Astrocyte (in vitro differentiated cells and primary cell): ENCODE measurements at regions not wholly inside any gene's neighbourhood (a gene's known extent, or its start where the extent isn't known, plus 50 kb on each side); places are given as distances from the start of the nearest gene placed in this dataset.

Source experiments
- DNase-seq: peaks from one replicate; pipeline ENCODE4 v3.0.0-alpha.2; 2010; ENCODE audit warnings: low read depth
- FAIRE-seq: peaks from 2 replicates; lab custom pipeline; 2011; peaks lifted over from hg19 to GRCh38; lab: Jason Lieb, UNC
- H2AFZ ChIP-seq: 2 replicates; pipeline ENCODE4 v1.6.0; 2012; ENCODE audit warnings: low read depth, low read length, inconsistent platforms
- H3K27ac ChIP-seq: 2 replicates; pipeline ENCODE4 v1.5.1; 2011; ENCODE audit warnings: low read depth, low read length, inconsistent platforms
- H3K27me3 ChIP-seq: 2 replicates; pipeline ENCODE4 v1.6.0; 2011; ENCODE audit warnings: low read length, inconsistent platforms; ENCODE audit not compliant: insufficient read depth
- H3K36me3 ChIP-seq: 2 replicates; pipeline ENCODE4 v1.5.1; 2011; ENCODE audit warnings: low read length, inconsistent platforms; ENCODE audit not compliant: insufficient read depth
- H3K4me1 ChIP-seq: 2 replicates; pipeline ENCODE4 v1.5.1; 2011; ENCODE audit warnings: low read length, inconsistent platforms; ENCODE audit not compliant: insufficient read depth
- H3K4me2 ChIP-seq: 2 replicates; pipeline ENCODE4 v1.6.0; 2012; ENCODE audit warnings: low read length, inconsistent platforms
- H3K4me3 ChIP-seq: 2 replicates; pipeline ENCODE4 v1.5.1; 2011; ENCODE audit warnings: low read depth, mild to moderate bottlenecking, low read length, inconsistent platforms; ENCODE audit not compliant: insufficient read depth
- H3K79me2 ChIP-seq: 2 replicates; pipeline ENCODE4 v1.6.0; 2012; ENCODE audit warnings: mild to moderate bottlenecking, low read length, inconsistent platforms; ENCODE audit not compliant: insufficient read depth
- H3K9ac ChIP-seq: 2 replicates; pipeline ENCODE4 v1.6.0; 2012; ENCODE audit warnings: mild to moderate bottlenecking, low read length, inconsistent platforms
- H3K9me3 ChIP-seq: 2 replicates; pipeline ENCODE4 v1.5.1; 2012; ENCODE audit warnings: low read depth, mild to moderate bottlenecking, low read length, inconsistent platforms; ENCODE audit not compliant: insufficient read depth
- H4K20me1 ChIP-seq: 2 replicates; pipeline ENCODE4 v1.6.0; 2012; ENCODE audit warnings: low read length, inconsistent platforms; ENCODE audit not compliant: insufficient read depth
- H3K27ac Mint-ChIP-seq: one replicate; pipeline ENCODE4 v1.8.0; 2021; ENCODE audit warnings: mild to moderate bottlenecking, mixed read lengths; ENCODE audit not compliant: unreplicated experiment
- H3K27me3 Mint-ChIP-seq: one replicate; pipeline ENCODE4 v1.8.0; 2021; ENCODE audit warnings: low read depth, mixed read lengths; ENCODE audit not compliant: unreplicated experiment
- H3K36me3 Mint-ChIP-seq: one replicate; pipeline ENCODE4 v1.8.0; 2021; ENCODE audit warnings: low read depth, mixed read lengths; ENCODE audit not compliant: unreplicated experiment
- H3K4me1 Mint-ChIP-seq: one replicate; pipeline ENCODE4 v1.8.0; 2021; ENCODE audit warnings: low read depth, mixed read lengths; ENCODE audit not compliant: unreplicated experiment
- H3K4me3 Mint-ChIP-seq: one replicate; pipeline ENCODE4 v1.8.0; 2021; ENCODE audit warnings: mild to moderate bottlenecking, moderate library complexity, mixed read lengths; ENCODE audit not compliant: unreplicated experiment
- H3K9me3 Mint-ChIP-seq: one replicate; pipeline ENCODE4 v1.8.0; 2021; ENCODE audit warnings: mild to moderate bottlenecking, mixed read lengths; ENCODE audit not compliant: unreplicated experiment
- CTCF ChIP-seq: IDR thresholded peaks from 2 replicates; pipeline ENCODE4 v1.5.1; 2011; ENCODE audit warnings: low read depth, mild to moderate bottlenecking, inconsistent platforms, low read length, moderate library complexity; ENCODE audit not compliant: insufficient read depth
- EZH2 ChIP-seq: IDR thresholded peaks from 2 replicates; pipeline ENCODE4 v1.6.1; 2012; ENCODE audit warnings: mild to moderate bottlenecking, low read length, inconsistent platforms; ENCODE audit not compliant: insufficient read depth

- H3K4me3 ChIP-seq = no peak overlapping the region
- peak overlapping the region; percentile 6 for H3K4me2 ChIP-seq
- TF ChIP-seq CTCF (no peak), EZH2 (no peak)
- H3K27me3 ChIP-seq = no peaks in the 10 kb centered on the region
- no peak overlapping the region for H2AFZ ChIP-seq
- no peak overlapping the region for H3K9ac ChIP-seq
- H3K27me3 Mint-ChIP-seq = no peaks in the 10 kb centered on the region
- peaks cover 36% of the 10 kb centered on the region for H3K4me1 Mint-ChIP-seq
- no peak overlapping the region for H3K4me3 Mint-ChIP-seq
- H3K4me1 ChIP-seq = peaks cover 5% of the 10 kb centered on the region
- H3K79me2 ChIP-seq = no peaks in the 10 kb centered on the region
- H3K27ac ChIP-seq = no peak overlapping the region
- no peaks in the 10 kb centered on the region for H3K9me3 Mint-ChIP-seq
- no peaks in the 10 kb centered on the region for H3K36me3 Mint-ChIP-seq
- no peak overlapping the region for H3K27ac Mint-ChIP-seq
- FAIRE-seq = peak; percentile 84
- DNase-seq = peak; percentile 95
- H3K36me3 ChIP-seq = no peaks in the 10 kb centered on the region
- no peaks in the 10 kb centered on the region for H4K20me1 ChIP-seq
- H3K9me3 ChIP-seq = no peaks in the 10 kb centered on the region
Observed at GRCh38 chr4:155604718-155605626, 61.7 kb upstream of the GUCY1A1 start.

GRCh38 chr4:155603360-155603891 is 63.2 kb upstream of the GUCY1A1 start:
- Mint-ChIP-seq H3K36me3 (no peaks in the 10 kb centered on the region), H3K9me3 (no peaks in the 10 kb centered on the region), H3K4me1 (peaks cover 34% of the 10 kb centered on the region), H3K4me3 (no peak overlapping the region), H3K27ac (no peak overlapping the region), H3K27me3 (no peaks in the 10 kb centered on the region)
- TF ChIP-seq EZH2 (no peak), CTCF (no peak)
- Histone ChIP-seq H2AFZ (no peak overlapping the region), H3K4me1 (peaks cover 5% of the 10 kb centered on the region), H4K20me1 (no peaks in the 10 kb centered on the region), H3K79me2 (no peaks in the 10 kb centered on the region), H3K27ac (no peak overlapping the region), H3K9me3 (no peaks in the 10 kb centered on the region), H3K9ac (no peak overlapping the region), H3K4me2 (no peak overlapping the region), H3K4me3 (no peak overlapping the region), H3K36me3 (no peaks in the 10 kb centered on the region), H3K27me3 (no peaks in the 10 kb centered on the region)
- DNase-seq (peak; percentile 85), FAIRE-seq (no peak)
